Central memory CD8-positive, alpha-beta T cell (primary cell): ENCODE measurements at regions not wholly inside any gene's neighbourhood (a gene's known extent, or its start where the extent isn't known, plus 50 kb on each side); places are given as distances from the start of the nearest gene placed in this dataset.
A peak's percentile ranks its signal among the peaks of the same experiment; 100 is the strongest.
"Not testable (repeated sequence)": the region's sequence is repeated elsewhere in the genome, so short reads cannot be mapped to it uniquely, and the experiment has no call there.

Source experiments
- ATAC-seq: fragments of 150-1000 bp; cut with Tn5 transposase; replicated peaks from 2 replicates; pipeline ENCODE4 v1.10.0; 2022; ENCODE audit warnings: mild to moderate bottlenecking, moderate FRiP score, moderate number of reproducible peaks; ENCODE audit not compliant: poor library complexity, severe bottlenecking; ENCODE audit errors: extremely low read depth
- DNase-seq, 2 donors: peaks; one replicate each; pipeline ENCODE4 v3.0.0; 2021; ENCODE audit warnings: low spot score in 2 of 2
- H3K27ac Mint-ChIP-seq: one replicate; pipeline ENCODE4 v1.8.0; 2022; ENCODE audit warnings: low read depth, mild to moderate bottlenecking, moderate library complexity, mixed read lengths
- H3K27me3 Mint-ChIP-seq: one replicate; pipeline ENCODE4 v1.8.0; 2022; ENCODE audit warnings: mixed read lengths
- H3K36me3 Mint-ChIP-seq: one replicate; pipeline ENCODE4 v1.8.0; 2022; ENCODE audit warnings: mild to moderate bottlenecking, moderate library complexity, mixed read lengths; ENCODE audit not compliant: insufficient read depth
- H3K4me1 Mint-ChIP-seq: one replicate; pipeline ENCODE4 v1.8.0; 2022; ENCODE audit warnings: mixed read lengths
- H3K4me3 Mint-ChIP-seq: one replicate; pipeline ENCODE4 v1.8.0; 2022; ENCODE audit warnings: mild to moderate bottlenecking, moderate library complexity, mixed read lengths
- H3K9me3 Mint-ChIP-seq: one replicate; pipeline ENCODE4 v1.8.0; 2022; ENCODE audit warnings: mixed read lengths

GRCh38 chr7:106565428-106565827, 95.5 kb downstream of the CCDC71L start:
- H3K4me1 Mint-ChIP-seq: no peaks in the 10 kb centered on the region
- H3K4me3 Mint-ChIP-seq: no peak overlapping the region
- no peak for ATAC-seq
- H3K9me3 Mint-ChIP-seq: no peaks in the 10 kb centered on the region
- no peaks in the 10 kb centered on the region for H3K36me3 Mint-ChIP-seq
- no peak for DNase-seq
- H3K27ac Mint-ChIP-seq: no peak overlapping the region
- peaks cover 27% of the 10 kb centered on the region for H3K27me3 Mint-ChIP-seq

GRCh38 chr7:106563466-106564150, 97.3 kb downstream of the CCDC71L start:
- Mint-ChIP-seq H3K9me3 (no peaks in the 10 kb centered on the region), H3K27ac (no peak overlapping the region), H3K36me3 (no peaks in the 10 kb centered on the region), H3K4me3 (no peak overlapping the region), H3K4me1 (no peaks in the 10 kb centered on the region), H3K27me3 (peaks cover 34% of the 10 kb centered on the region)
- ATAC-seq (no peak), DNase-seq (no peak)

DNA sequence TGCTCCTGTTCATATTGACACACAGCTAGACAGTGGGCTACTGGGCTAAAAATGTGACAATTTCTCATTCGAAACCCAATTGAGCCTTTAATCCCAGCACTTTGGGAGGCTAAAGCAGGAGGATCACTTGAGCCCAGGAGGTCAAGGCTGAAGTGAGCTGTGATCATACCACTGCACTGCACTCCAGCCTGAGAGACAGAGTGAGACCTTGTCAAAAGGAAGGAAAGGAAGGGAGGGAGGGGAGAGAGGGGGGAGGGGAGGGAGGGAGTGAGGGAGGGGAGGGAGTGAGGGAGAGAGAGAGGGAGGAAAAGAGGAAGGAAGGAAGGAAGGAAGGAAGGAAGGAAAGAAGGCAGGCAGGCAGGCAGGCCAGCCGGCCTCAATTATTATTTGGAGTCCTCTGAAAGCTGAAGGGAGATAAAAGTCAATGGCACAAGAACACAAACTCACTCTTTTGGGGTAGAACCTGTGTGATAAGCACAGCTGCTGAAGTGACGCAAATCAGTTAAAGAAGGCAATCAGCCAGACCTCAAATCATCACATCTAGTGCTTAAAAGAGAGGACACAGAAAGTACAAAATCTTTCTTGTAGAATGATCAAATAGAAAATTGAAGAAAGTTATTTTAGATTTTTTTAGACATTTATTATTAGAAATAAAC, 98.1 kb downstream of the CCDC71L start:
- H3K36me3 Mint-ChIP-seq: no peaks in the 10 kb centered on the region
- H3K9me3 Mint-ChIP-seq: no peaks in the 10 kb centered on the region
- ATAC-seq: no peak
- peaks cover 40% of the 10 kb centered on the region for H3K27me3 Mint-ChIP-seq
- H3K27ac Mint-ChIP-seq: no peak overlapping the region
- no peaks in the 10 kb centered on the region for H3K4me1 Mint-ChIP-seq
- no peak overlapping the region for H3K4me3 Mint-ChIP-seq
- DNase-seq: no peak

GRCh38 chr7:106561666-106562411, 99.1 kb downstream of the CCDC71L start:
- no peaks in the 10 kb centered on the region for H3K9me3 Mint-ChIP-seq
- no peaks in the 10 kb centered on the region for H3K4me1 Mint-ChIP-seq
- no peak overlapping the region for H3K4me3 Mint-ChIP-seq
- ATAC-seq (no peak), DNase-seq (no peak)
- H3K27me3 Mint-ChIP-seq: peaks cover 34% of the 10 kb centered on the region
- H3K36me3 Mint-ChIP-seq: no peaks in the 10 kb centered on the region
- no peak overlapping the region for H3K27ac Mint-ChIP-seq

GRCh38 chr7:106561151-106561550, 99.8 kb downstream of the CCDC71L start:
- Mint-ChIP-seq H3K27me3 (peaks cover 34% of the 10 kb centered on the region), H3K4me1 (no peaks in the 10 kb centered on the region), H3K4me3 (no peak overlapping the region), H3K36me3 (no peaks in the 10 kb centered on the region), H3K9me3 (no peaks in the 10 kb centered on the region), H3K27ac (no peak overlapping the region)
- ATAC-seq (no peak), DNase-seq (no peak)

GRCh38 chr7:106560482-106560881, 100.5 kb downstream of the CCDC71L start:
- H3K9me3 Mint-ChIP-seq: no peaks in the 10 kb centered on the region
- ATAC-seq (no peak), DNase-seq (no peak)
- H3K4me1 Mint-ChIP-seq: no peaks in the 10 kb centered on the region
- H3K27me3 Mint-ChIP-seq: peaks cover 34% of the 10 kb centered on the region
- H3K4me3 Mint-ChIP-seq: no peak overlapping the region
- H3K36me3 Mint-ChIP-seq: no peaks in the 10 kb centered on the region
- H3K27ac Mint-ChIP-seq: no peak overlapping the region

GRCh38 chr7:106556244-106556643, 104.7 kb downstream of the CCDC71L start:
- H3K4me3 Mint-ChIP-seq, H3K36me3 Mint-ChIP-seq, H3K27ac Mint-ChIP-seq, DNase-seq, H3K9me3 Mint-ChIP-seq, H3K4me1 Mint-ChIP-seq, ATAC-seq: not testable (repeated sequence)
- peaks cover 34% of the 10 kb centered on the region for H3K27me3 Mint-ChIP-seq

DNA sequence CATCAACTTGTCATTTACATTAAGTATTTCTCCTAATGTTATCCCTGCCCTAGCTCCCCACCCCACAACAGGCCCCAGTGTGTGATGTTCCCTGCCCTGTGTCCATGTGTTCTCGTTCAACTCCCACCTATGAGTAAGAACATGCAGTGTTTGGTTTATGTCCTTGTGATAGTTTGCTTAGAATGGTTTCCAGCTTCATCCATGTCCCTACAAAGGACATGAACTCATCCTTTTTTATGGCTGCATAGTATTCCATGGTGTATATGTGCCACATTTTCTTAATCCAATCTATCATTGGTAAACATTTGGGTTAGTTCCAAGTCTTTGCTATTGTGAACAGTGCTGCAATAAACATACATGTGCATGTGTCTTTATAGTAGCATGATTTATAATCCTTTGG, 106.3 kb downstream of the CCDC71L start:
- H3K27ac Mint-ChIP-seq, H3K9me3 Mint-ChIP-seq, H3K36me3 Mint-ChIP-seq, DNase-seq, H3K4me1 Mint-ChIP-seq, H3K4me3 Mint-ChIP-seq, ATAC-seq: not testable (repeated sequence)
- peaks cover 28% of the 10 kb centered on the region for H3K27me3 Mint-ChIP-seq

- Mint-ChIP-seq H3K36me3 (no peaks in the 10 kb centered on the region), H3K4me1 (no peaks in the 10 kb centered on the region), H3K9me3 (no peaks in the 10 kb centered on the region), H3K27me3 (peaks cover 16% of the 10 kb centered on the region), H3K4me3 (no peak overlapping the region), H3K27ac (no peak overlapping the region)
- ATAC-seq: no peak
- no peak for DNase-seq
These were observed 107.5 kb downstream of the CCDC71L start for GRCh38 chr7:106553446-106553836.

DNA sequence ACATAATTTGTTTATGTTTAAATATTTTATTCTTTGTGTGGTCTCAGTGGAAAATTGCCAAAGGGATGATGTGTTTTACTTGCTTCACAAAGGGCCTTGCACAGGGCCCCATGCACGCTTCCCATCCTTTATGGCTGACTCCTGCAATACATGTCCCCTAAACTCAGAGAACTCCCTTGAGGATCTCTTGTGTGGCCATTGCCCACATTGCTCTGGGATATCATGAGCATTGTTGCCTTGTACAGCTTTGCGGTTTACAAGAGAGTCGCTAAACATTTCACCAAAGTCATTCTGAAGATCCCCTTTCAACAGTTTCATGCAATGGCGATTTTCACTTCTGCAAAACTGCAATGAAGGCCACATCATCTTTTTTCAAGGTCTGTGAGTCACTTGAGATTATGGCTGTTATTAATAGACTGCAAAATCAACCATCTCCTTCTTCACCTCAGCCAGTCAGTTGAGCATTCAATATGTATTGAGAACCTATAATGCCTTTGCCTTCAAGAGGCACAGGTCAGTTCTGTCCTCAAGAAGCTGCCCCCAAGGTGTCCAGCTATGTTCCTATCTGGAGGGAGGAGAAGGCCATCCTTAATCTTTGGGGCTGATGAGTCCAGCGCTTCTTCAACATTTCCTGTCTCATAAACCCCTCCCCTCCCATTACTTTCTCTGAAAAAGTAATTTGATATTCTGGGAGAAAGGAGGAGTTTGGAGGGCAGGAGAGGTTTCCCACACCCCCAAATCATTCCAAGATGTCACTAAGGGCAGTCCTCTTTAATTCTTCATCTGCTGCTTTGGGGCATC, 108.1 kb downstream of the CCDC71L start:
- DNase-seq: no peak
- Mint-ChIP-seq H3K9me3 (no peaks in the 10 kb centered on the region), H3K4me3 (no peak overlapping the region), H3K27me3 (peaks cover 10% of the 10 kb centered on the region), H3K27ac (no peak overlapping the region), H3K4me1 (no peaks in the 10 kb centered on the region), H3K36me3 (no peaks in the 10 kb centered on the region)
- ATAC-seq: peak; percentile 32

DNA sequence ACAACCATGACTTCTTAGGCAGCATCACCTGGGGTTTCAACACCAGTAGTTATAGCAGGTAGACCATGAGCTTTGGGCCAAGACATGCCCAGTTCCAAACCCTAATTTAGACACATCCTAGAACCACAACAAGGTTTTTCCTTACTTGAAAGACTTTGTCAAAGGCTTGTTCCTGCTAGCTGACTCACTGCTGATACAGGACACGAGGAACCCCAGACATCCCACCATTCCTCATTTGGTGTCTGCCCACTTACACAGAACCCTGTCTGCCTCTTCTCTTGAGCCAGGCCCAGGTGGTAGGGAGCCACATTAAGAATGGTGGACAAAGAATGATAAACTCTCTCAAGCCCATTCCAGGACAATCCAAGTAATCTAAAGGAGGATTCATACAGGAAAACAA, 109.0 kb downstream of the CCDC71L start:
- ATAC-seq: no peak
- Mint-ChIP-seq H3K4me3 (no peak overlapping the region), H3K27me3 (peaks cover 7% of the 10 kb centered on the region), H3K4me1 (no peaks in the 10 kb centered on the region), H3K36me3 (no peaks in the 10 kb centered on the region), H3K9me3 (no peaks in the 10 kb centered on the region), H3K27ac (no peak overlapping the region)
- no peak for DNase-seq

DNA sequence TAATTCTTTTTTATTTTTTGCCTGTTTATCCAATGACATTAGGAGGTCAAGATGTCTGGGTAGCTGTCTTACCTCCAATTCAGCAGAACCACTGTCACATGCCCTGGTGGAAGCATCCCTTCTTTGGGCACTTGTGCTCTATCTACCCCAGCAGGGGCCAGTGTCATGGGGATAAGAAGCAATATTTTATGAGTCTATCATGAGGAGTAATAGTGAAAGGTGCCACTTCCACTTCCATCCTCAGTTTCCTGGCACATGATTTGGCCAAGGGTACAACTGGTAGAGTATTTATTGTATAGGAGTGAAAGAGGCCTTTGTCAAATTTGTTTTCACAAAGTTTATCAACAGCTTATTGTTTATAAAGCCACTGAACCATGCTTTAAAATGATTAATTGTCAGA, 112.5 kb downstream of the CCDC71L start:
- Mint-ChIP-seq H3K36me3 (no peaks in the 10 kb centered on the region), H3K4me1 (no peaks in the 10 kb centered on the region), H3K27me3 (peaks cover 10% of the 10 kb centered on the region), H3K4me3 (no peak overlapping the region), H3K9me3 (no peaks in the 10 kb centered on the region), H3K27ac (no peak overlapping the region)
- no peak for DNase-seq
- ATAC-seq: no peak
